Kidney capillary endothelial cell (primary cell): ENCODE measurements at regions not wholly inside any gene's neighbourhood (a gene's known extent, or its start where the extent isn't known, plus 50 kb on each side); places are given as distances from the start of the nearest gene placed in this dataset.
"Not testable (repeated sequence)": the region's sequence is repeated elsewhere in the genome, so short reads cannot be mapped to it uniquely, and the experiment has no call there.

Experiments
- DNase-seq: peaks from one replicate; pipeline ENCODE4 v3.0.0-alpha.2; 2018; ENCODE audit warnings: low spot score

- DNase-seq = no peak
These were observed 256.6 kb upstream of the EPHA7 start for GRCh38 chr6:93675856-93676417.

GRCh38 chr6:93663111-93663510, 243.8 kb upstream of the EPHA7 start:
- no peak for DNase-seq

- DNase-seq = no peak
These were observed 235.2 kb upstream of the EPHA7 start for GRCh38 chr6:93654548-93654947.

- no peak for DNase-seq
These were observed 225.3 kb upstream of the EPHA7 start for GRCh38 chr6:93644611-93645010.

- DNase-seq = no peak
These were observed 219.8 kb upstream of the EPHA7 start for GRCh38 chr6:93639126-93639525.

DNA sequence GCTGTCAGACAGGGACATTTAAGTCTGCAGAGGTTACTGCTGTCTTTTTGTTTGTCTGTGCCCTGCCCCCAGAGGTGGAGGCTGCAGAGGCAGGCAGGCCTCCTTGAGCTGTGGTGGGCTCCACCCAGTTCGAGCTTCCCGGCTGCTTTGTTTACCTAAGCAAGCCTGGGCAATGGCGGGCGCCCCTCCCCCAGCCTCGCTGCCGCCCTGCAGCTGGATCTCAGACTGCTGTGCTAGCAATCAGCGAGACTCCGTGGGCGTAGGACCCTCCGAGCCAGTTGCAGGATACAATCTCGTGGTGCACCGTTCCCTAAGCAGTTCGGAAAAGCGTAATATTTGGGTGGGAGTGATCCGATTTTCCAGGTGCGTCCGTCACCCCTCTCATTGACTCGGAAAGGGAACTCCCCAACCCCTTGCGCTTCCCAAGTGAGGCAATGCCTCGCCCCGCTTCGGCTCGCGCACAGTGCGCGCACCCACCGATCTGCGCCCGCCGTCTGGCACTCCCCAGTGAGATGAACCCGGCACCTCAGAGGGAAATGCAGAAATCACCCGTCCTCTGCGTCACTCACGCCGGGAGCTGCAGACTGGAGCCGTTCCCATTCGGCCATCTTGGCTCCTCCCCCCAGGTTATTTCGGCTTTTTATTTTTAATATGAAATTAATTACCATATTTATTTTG, 217.8 kb upstream of the EPHA7 start:
- not testable (repeated sequence) for DNase-seq

- DNase-seq = no peak
These were observed 205.0 kb upstream of the EPHA7 start for GRCh38 chr6:93624408-93624807.

DNA sequence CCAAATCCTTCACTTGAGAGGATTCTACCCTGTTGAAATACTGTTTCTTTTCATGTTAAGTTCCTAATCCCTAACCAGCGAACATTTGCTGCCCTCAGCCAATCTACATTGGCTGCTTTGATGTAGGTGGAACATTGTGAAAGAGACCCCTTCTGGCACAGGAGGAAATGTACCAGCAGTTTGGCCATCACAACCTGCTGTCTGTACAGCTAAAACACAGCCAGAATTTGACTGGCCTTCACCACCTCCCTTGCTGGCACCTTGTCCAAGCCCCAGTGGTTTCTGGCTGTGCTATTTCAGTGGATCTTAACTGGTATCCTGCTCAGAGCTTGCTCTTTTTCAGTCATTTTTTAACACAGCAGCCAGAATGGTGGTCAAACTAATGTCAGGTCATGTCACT, 202.1 kb upstream of the EPHA7 start:
- DNase-seq = no peak

DNA sequence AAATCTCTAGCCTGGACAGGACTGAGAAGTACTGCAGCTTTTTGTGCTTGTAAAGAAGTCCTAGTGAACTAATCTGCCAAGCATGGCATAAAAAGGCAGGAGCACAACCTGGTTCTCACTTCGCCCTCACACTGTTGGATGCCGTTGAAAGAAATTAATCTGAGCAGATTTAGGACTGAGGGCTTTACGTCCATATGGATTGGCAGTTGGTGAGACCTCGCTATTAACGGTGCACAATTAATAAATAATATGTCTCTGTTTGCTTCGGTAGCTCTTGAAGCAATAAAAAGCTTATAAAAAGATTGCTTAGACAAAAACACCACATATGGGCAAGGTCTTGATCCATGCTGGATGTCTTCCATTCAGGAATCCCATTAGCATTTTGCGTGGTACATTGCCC, 185.6 kb upstream of the EPHA7 start:
- no peak for DNase-seq

DNA sequence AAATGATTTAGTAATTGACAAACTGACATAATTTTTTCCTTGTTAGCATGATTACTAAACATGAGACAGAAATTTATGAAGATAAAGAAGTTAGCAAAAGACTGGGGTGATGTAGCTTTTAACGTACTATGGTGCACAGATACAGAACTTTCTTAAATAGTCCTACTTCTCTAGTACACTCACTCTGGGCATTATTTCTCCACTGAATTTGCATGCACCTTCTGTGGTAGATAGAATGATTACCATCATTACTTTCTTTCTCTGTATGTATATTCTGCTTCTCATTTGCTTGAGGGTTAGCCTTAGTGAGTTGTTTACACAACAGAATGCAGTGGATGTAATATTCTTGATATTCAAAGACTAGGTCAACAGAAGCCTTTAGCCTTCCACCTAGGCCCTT, 173.1 kb upstream of the EPHA7 start:
- DNase-seq = no peak

GRCh38 chr6:93586306-93586705, 166.9 kb upstream of the EPHA7 start:
- DNase-seq = no peak

GRCh38 chr6:93584300-93584699, 164.9 kb upstream of the EPHA7 start:
- DNase-seq = no peak

DNA sequence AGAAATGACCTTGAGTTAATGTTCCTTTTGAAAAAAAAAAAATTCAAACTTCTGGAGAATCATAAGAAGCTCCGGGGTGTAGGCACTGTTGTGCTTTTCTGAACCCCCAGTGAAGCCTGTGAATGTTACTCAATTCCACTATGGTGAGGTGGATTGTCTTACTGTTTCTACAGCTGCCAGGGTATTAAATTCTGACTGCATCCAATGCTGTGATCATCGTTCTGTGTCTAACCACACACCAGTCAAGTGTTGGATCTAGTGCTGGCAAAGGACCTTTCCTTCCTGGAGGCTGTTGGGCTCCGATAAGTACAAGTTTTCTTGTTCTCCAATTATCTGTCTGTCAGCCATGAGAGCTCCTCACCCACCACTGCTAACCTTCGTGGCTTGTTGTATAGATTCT, 162.0 kb upstream of the EPHA7 start:
- no peak for DNase-seq

DNA sequence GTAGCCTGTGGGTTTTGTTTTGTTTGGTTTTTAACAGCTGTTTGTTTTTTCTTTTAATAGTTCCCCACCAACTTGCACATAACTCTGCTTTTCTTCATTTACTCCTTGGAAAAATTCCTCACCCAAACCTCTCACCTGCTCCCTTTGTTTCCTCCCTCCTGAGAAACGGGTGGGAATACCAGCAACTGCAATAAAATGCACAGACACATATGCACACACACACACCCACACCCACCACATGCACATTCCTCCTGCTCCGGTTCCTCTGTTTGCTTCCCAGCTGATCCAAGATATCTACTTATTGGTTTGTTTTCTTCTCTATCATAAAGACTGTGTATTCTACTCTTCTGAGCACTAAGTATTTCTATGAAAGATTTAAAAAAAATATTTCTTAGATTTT, 161.1 kb upstream of the EPHA7 start:
- no peak for DNase-seq

DNA sequence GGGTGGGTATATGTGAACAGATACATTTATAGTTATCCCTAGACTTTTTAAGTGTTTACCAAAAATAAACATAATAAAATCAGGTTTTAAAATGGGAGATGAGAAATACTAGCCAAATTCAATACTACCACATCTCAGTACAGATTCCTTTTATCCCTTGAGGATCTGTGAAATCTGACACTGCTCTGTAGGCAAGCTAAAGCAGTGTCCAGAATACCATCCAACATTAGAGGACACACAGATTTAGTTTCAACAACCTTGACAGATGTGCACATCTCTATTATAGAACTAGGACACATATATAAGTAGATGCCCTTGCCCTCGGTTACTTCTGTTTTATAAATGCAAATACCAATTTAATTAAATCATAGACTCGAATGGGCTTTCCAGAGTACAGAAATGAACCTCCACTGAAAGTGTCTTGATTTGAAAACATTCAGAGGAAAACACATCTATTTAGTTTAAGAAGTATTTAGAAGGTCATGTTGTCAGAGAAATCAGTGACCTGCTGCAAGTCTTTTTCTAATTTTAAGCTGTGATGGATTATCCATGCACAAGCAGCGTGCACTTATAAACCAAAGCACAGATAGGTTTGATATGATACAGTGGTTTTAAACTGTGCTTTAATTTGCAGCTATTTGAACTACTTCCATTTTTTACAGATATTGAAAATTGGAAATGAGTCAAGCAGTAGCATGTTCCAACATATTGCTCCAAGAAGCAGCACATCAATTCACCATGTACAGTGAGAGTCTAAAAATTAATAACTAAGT, 156.3 kb upstream of the EPHA7 start:
- no peak for DNase-seq

GRCh38 chr6:93574299-93574698, 154.9 kb upstream of the EPHA7 start:
- no peak for DNase-seq

DNA sequence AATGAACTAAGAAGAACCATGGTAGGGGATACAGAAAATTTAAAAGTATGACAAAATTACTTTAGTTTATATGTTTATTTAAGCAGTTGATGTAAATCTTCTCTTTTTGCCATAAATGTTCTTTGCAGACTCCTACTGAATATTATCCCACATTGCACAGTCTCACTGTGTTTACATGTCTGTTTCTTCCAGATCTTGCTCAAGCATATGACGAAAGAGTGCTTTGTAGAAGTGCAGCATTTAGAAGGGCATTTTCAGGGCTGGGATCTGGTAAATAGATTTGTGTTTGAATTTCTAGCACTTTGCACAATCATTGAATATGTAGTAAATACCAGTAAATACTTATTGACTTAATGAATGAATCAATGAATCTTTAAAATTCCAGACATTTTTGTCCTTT, 152.0 kb upstream of the EPHA7 start:
- no peak for DNase-seq

DNA sequence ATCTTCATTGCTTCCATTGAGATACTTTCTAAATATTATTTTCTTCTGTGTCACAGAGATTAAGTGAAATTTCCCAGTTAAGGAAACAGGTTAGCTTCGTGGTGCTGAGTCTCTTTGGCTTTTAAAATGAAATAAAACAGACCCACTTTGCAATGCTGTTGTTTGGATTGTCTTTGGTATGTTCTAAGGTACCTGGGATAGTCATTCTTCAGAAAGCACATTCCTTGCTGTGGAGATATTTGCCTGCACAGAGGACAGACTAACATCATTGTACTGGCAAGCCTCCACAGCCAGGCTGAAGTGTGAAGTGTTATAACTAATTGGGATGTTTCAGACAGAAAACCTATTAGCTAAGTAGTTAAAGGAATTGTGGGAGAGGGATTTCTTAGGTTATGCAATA, 148.8 kb upstream of the EPHA7 start:
- no peak for DNase-seq

GRCh38 chr6:93567164-93567563, 147.8 kb upstream of the EPHA7 start:
- no peak for DNase-seq

DNA sequence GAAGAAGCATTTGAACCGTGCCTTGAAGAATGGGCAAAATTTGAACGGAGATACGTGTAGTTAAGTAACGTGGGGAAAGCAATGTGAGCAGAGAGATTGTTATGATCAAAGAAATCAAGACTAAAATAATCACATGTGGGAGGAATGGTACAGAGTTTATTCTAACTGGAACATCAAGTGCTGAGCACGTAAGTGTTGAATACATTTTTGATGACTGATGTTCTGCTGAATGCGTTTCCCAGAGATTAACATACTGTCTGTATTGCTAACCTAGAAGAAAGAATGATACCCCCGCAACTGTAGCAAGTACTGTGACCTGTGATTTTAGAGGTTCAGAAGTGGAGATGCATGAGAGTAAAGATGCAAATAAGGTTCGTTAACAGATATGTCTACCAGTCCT, 146.9 kb upstream of the EPHA7 start:
- DNase-seq = no peak

DNA sequence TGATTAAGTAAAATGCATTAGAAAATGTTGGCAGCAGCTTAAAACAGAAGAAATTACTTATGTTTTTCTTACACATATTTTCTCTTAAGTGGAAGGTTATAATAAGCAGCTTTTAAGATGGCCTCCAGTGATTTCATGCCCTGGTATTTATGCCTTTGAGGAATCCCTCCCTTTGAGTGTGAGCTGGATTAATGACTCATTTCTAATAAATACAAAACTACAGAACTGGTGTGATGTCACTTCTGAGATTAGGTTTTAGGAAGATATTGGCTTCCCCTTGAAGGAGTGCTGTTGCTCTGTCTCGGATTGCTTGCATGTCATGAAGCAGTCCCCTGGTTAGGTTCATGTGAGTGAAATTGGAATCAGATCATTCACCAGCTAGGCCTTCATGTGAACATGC, 143.2 kb upstream of the EPHA7 start:
- DNase-seq = no peak

- DNase-seq = no peak
These were observed 135.9 kb upstream of the EPHA7 start for GRCh38 chr6:93555292-93555691.

DNA sequence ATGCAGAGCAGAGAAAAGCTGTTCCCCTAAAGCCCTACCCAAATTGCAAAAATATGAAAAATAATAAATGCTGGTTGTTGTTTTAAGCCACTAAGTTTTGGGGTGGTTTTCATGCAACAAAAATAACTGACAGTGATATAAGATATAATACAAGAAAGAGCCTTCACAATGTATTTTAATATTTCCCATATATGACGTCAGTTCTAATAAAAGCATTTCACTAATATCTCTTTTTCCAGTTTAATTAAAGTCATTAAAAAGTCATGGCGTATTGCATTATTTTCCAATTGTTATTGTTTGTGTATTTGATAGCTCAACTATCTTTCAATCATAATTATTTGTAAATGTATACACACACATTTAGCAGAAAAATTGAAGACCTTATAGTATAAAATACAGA, 134.7 kb upstream of the EPHA7 start:
- DNase-seq = no peak
